Endothelial cell (in vitro differentiated cells): ENCODE measurements at regions not wholly inside any gene's neighbourhood (a gene's known extent, or its start where the extent isn't known, plus 50 kb on each side); places are given as distances from the start of the nearest gene placed in this dataset.

Experiments
- DNase-seq: peaks from one replicate; pipeline ENCODE4 v3.0.0; 2021; ENCODE audit warnings: low spot score
- H3K27ac Mint-ChIP-seq: one replicate; pipeline ENCODE4 v1.8.0; 2021; ENCODE audit warnings: mixed read lengths, inconsistent platforms; ENCODE audit not compliant: unreplicated experiment
- H3K27me3 Mint-ChIP-seq: one replicate; pipeline ENCODE4 v1.8.0; 2021; ENCODE audit warnings: mild to moderate bottlenecking, moderate library complexity, mixed read lengths, inconsistent platforms; ENCODE audit not compliant: unreplicated experiment
- H3K36me3 Mint-ChIP-seq: one replicate; pipeline ENCODE4 v1.8.0; 2021; ENCODE audit warnings: mild to moderate bottlenecking, low read depth, mixed read lengths, inconsistent platforms; ENCODE audit not compliant: unreplicated experiment
- H3K4me1 Mint-ChIP-seq: one replicate; pipeline ENCODE4 v1.8.0; 2021; ENCODE audit warnings: mild to moderate bottlenecking, mixed read lengths, inconsistent platforms; ENCODE audit not compliant: unreplicated experiment
- H3K4me3 Mint-ChIP-seq: one replicate; pipeline ENCODE4 v1.8.0; 2021; ENCODE audit warnings: mild to moderate bottlenecking, mixed read lengths, inconsistent platforms; ENCODE audit not compliant: unreplicated experiment
- H3K9me3 Mint-ChIP-seq: one replicate; pipeline ENCODE4 v1.8.0; 2021; ENCODE audit warnings: mixed read lengths, inconsistent platforms; ENCODE audit not compliant: unreplicated experiment
- CTCF ChIP-seq: fragments of 200-600 bp; sonication (generic); IDR thresholded peaks from one replicate; pipeline ENCODE4 v1.5.0; 2021; ENCODE audit warnings: antibody characterized with exemption; ENCODE audit not compliant: unreplicated experiment

- DNase-seq: no peak
- Mint-ChIP-seq H3K4me3 (no peak overlapping the region), H3K27ac (no peak overlapping the region), H3K4me1 (no peaks in the 10 kb centered on the region), H3K27me3 (no peaks in the 10 kb centered on the region), H3K36me3 (no peaks in the 10 kb centered on the region), H3K9me3 (no peaks in the 10 kb centered on the region)
- TF ChIP-seq CTCF: no peak
Measured at GRCh38 chr22:22138915-22139314, 105.7 kb upstream of the VPREB1 start.

- no peaks in the 10 kb centered on the region for H3K9me3 Mint-ChIP-seq
- no peak overlapping the region for H3K27ac Mint-ChIP-seq
- no peaks in the 10 kb centered on the region for H3K27me3 Mint-ChIP-seq
- no peaks in the 10 kb centered on the region for H3K36me3 Mint-ChIP-seq
- H3K4me3 Mint-ChIP-seq: no peak overlapping the region
- no peak for DNase-seq
- TF ChIP-seq CTCF: no peak
- no peaks in the 10 kb centered on the region for H3K4me1 Mint-ChIP-seq
Measured at GRCh38 chr22:22137891-22138290, 106.7 kb upstream of the VPREB1 start.

- no peaks in the 10 kb centered on the region for H3K27me3 Mint-ChIP-seq
- no peak overlapping the region for H3K27ac Mint-ChIP-seq
- DNase-seq: no peak
- H3K4me3 Mint-ChIP-seq: no peak overlapping the region
- H3K9me3 Mint-ChIP-seq: no peaks in the 10 kb centered on the region
- H3K36me3 Mint-ChIP-seq: no peaks in the 10 kb centered on the region
- no peak for TF ChIP-seq CTCF
- peaks cover 4% of the 10 kb centered on the region for H3K4me1 Mint-ChIP-seq
Measured at GRCh38 chr22:22133910-22134309, 110.7 kb upstream of the VPREB1 start.

GRCh38 chr22:22130953-22131608 is 113.5 kb upstream of the VPREB1 start:
- Mint-ChIP-seq H3K27me3 (peaks cover 2% of the 10 kb centered on the region), H3K4me3 (no peak overlapping the region), H3K4me1 (peaks cover 4% of the 10 kb centered on the region), H3K27ac (no peak overlapping the region), H3K36me3 (no peaks in the 10 kb centered on the region), H3K9me3 (no peaks in the 10 kb centered on the region)
- DNase-seq: no peak
- TF ChIP-seq CTCF: no peak

GRCh38 chr22:22129387-22129786 is 115.2 kb upstream of the VPREB1 start:
- peaks cover 4% of the 10 kb centered on the region for H3K4me1 Mint-ChIP-seq
- H3K36me3 Mint-ChIP-seq: no peaks in the 10 kb centered on the region
- no peak overlapping the region for H3K27ac Mint-ChIP-seq
- no peak for DNase-seq
- H3K27me3 Mint-ChIP-seq: peaks cover 2% of the 10 kb centered on the region
- TF ChIP-seq CTCF: no peak
- no peaks in the 10 kb centered on the region for H3K9me3 Mint-ChIP-seq
- H3K4me3 Mint-ChIP-seq: no peak overlapping the region
